Skeletal muscle tissue (tissue), 3 donors: ENCODE measurements at regions not wholly inside any gene's neighbourhood (a gene's known extent, or its start where the extent isn't known, plus 50 kb on each side); places are given as distances from the start of the nearest gene placed in this dataset.
"Not testable (repeated sequence)": the region's sequence is repeated elsewhere in the genome, so short reads cannot be mapped to it uniquely, and the experiment has no call there.

Source experiments
- H3K27ac ChIP-seq: one replicate; pipeline ENCODE4 v1.7.0; 2013; ENCODE audit warnings: mild to moderate bottlenecking, low read depth, low read length, inconsistent platforms
- H3K27me3 ChIP-seq, 3 donors: one replicate each; pipeline ENCODE4 v1.7.0; 2013; ENCODE audit warnings: low read length in 3 of 3; ENCODE audit not compliant: control insufficient read depth in 3 of 3, insufficient read depth in 3 of 3
- H3K36me3 ChIP-seq, 3 donors: one replicate each; pipeline ENCODE4 v1.7.0; 2013; ENCODE audit warnings: low read length in 3 of 3; ENCODE audit not compliant: control insufficient read depth in 3 of 3, insufficient read depth in 3 of 3
- H3K4me1 ChIP-seq, 3 donors: one replicate each; pipeline ENCODE4 v1.7.0; 2013; ENCODE audit warnings: low read length in 3 of 3, mild to moderate bottlenecking in 3 of 3; ENCODE audit not compliant: control insufficient read depth in 3 of 3, insufficient read depth in 3 of 3
- H3K4me3 ChIP-seq, 3 donors: one replicate each; pipeline ENCODE4 v1.7.0; 2013; ENCODE audit warnings: low read length in 3 of 3
- H3K9ac ChIP-seq, 3 donors: one replicate each; pipeline ENCODE4 v1.7.0; 2013; ENCODE audit warnings: low read length in 3 of 3, mild to moderate bottlenecking in 3 of 3, moderate library complexity in 2 of 3, low read depth in 1 of 3
- H3K9me3 ChIP-seq, 3 donors: one replicate each; pipeline ENCODE4 v1.7.0; 2013; ENCODE audit warnings: low read length in 3 of 3; ENCODE audit not compliant: control insufficient read depth in 3 of 3
- donor health status: Osteomylitis.

GRCh38 chr22:22358152-22358551, 113.6 kb downstream of the VPREB1 start:
- H3K4me3 ChIP-seq, result no peak overlapping the region
- no peaks in the 10 kb centered on the region for H3K4me1 ChIP-seq
- no peak overlapping the region for H3K9ac ChIP-seq
- H3K9me3 ChIP-seq, result no peaks in the 10 kb centered on the region
- H3K36me3 ChIP-seq, result no peaks in the 10 kb centered on the region
- H3K27ac ChIP-seq, result no peak overlapping the region
- peaks cover 12 to 21% (median 16%) of the 10 kb centered on the region in 3 donors for H3K27me3 ChIP-seq

- no peak overlapping the region for H3K4me3 ChIP-seq
- H3K9me3 ChIP-seq, result no peaks in the 10 kb centered on the region
- H3K9ac ChIP-seq, result no peak overlapping the region
- H3K36me3 ChIP-seq, result no peaks in the 10 kb centered on the region
- H3K4me1 ChIP-seq, result no peaks in the 10 kb centered on the region
- peaks cover 12 to 19% (median 18%) of the 10 kb centered on the region in 3 donors for H3K27me3 ChIP-seq
- no peak overlapping the region for H3K27ac ChIP-seq
Measured at GRCh38 chr22:22358686-22359085, 114.1 kb downstream of the VPREB1 start.

- Histone ChIP-seq H3K9ac (no peak overlapping the region), H3K27me3 (peaks cover 11 to 21% (median 12%) of the 10 kb centered on the region in 3 donors), H3K4me1 (no peaks in the 10 kb centered on the region), H3K36me3 (no peaks in the 10 kb centered on the region), H3K27ac (no peak overlapping the region), H3K4me3 (no peak overlapping the region), H3K9me3 (no peaks in the 10 kb centered on the region)
Measured at GRCh38 chr22:22359465-22359864, 114.9 kb downstream of the VPREB1 start.

GRCh38 chr22:22360014-22360413, 115.4 kb downstream of the VPREB1 start:
- H3K27me3 ChIP-seq, result peaks cover 7 to 18% (median 9%) of the 10 kb centered on the region in 3 donors

GRCh38 chr22:22362311-22362710, 117.7 kb downstream of the VPREB1 start:
- no peaks in the 10 kb centered on the region for H3K36me3 ChIP-seq
- no peaks in the 10 kb centered on the region for H3K4me1 ChIP-seq
- no peak overlapping the region for H3K27ac ChIP-seq
- H3K9ac ChIP-seq, result no peak overlapping the region
- H3K4me3 ChIP-seq, result no peak overlapping the region
- H3K9me3 ChIP-seq, result no peaks in the 10 kb centered on the region
- peaks cover 3 to 23% (median 7%) of the 10 kb centered on the region in 3 donors for H3K27me3 ChIP-seq

More at GRCh38 chr22:22360014-22360413, 115.4 kb downstream of the VPREB1 start:
- no peak overlapping the region for H3K27ac ChIP-seq
- H3K36me3 ChIP-seq, result no peaks in the 10 kb centered on the region
- no peak overlapping the region for H3K9ac ChIP-seq
- H3K9me3 ChIP-seq, result no peaks in the 10 kb centered on the region
- no peak overlapping the region for H3K4me3 ChIP-seq
- H3K4me1 ChIP-seq, result no peaks in the 10 kb centered on the region

GRCh38 chr22:22362936-22363335, 118.3 kb downstream of the VPREB1 start:
- no peaks in the 10 kb centered on the region for H3K36me3 ChIP-seq
- no peak overlapping the region for H3K9ac ChIP-seq
- peaks cover 3 to 23% (median 7%) of the 10 kb centered on the region in 3 donors for H3K27me3 ChIP-seq
- H3K4me3 ChIP-seq, result no peak overlapping the region
- no peaks in the 10 kb centered on the region for H3K9me3 ChIP-seq
- no peaks in the 10 kb centered on the region for H3K4me1 ChIP-seq
- no peak overlapping the region for H3K27ac ChIP-seq

- Histone ChIP-seq H3K36me3 (no peaks in the 10 kb centered on the region), H3K9me3 (no peaks in the 10 kb centered on the region), H3K4me3 (no peak overlapping the region), H3K27ac (no peak overlapping the region), H3K4me1 (no peaks in the 10 kb centered on the region), H3K27me3 (peaks cover 3 to 23% (median 7%) of the 10 kb centered on the region in 3 donors), H3K9ac (no peak overlapping the region)
Measured at GRCh38 chr22:22364207-22364606, 119.6 kb downstream of the VPREB1 start.

- no peaks in the 10 kb centered on the region for H3K36me3 ChIP-seq
- H3K9me3 ChIP-seq, result no peaks in the 10 kb centered on the region
- peaks cover 0 to 4% (median 0%) of the 10 kb centered on the region in 3 donors for H3K4me1 ChIP-seq
- no peak overlapping the region for H3K4me3 ChIP-seq
- no peak overlapping the region for H3K27ac ChIP-seq
- H3K9ac ChIP-seq, result no peak overlapping the region
- peaks cover 7 to 31% (median 9%) of the 10 kb centered on the region in 3 donors for H3K27me3 ChIP-seq
Measured at GRCh38 chr22:22366537-22366936, 122.0 kb downstream of the VPREB1 start.

GRCh38 chr22:22368516-22368915, 123.9 kb downstream of the VPREB1 start:
- H3K4me1 ChIP-seq, result peaks cover 0 to 4% (median 0%) of the 10 kb centered on the region in 3 donors
- H3K9me3 ChIP-seq, result no peaks in the 10 kb centered on the region
- no peaks in the 10 kb centered on the region for H3K36me3 ChIP-seq
- no peak overlapping the region for H3K4me3 ChIP-seq
- no peak overlapping the region for H3K9ac ChIP-seq
- H3K27ac ChIP-seq, result no peak overlapping the region
- H3K27me3 ChIP-seq, result peaks cover 0 to 26% (median 9%) of the 10 kb centered on the region in 3 donors

GRCh38 chr22:22369219-22369963, 124.8 kb downstream of the VPREB1 start:
- not testable (repeated sequence) for H3K27ac ChIP-seq, H3K9me3 ChIP-seq, H3K4me1 ChIP-seq, H3K9ac ChIP-seq, H3K4me3 ChIP-seq, H3K36me3 ChIP-seq
- H3K27me3 ChIP-seq, result peaks cover 0 to 20% (median 6%) of the 10 kb centered on the region in 3 donors
